ENCODE measurements at regions not wholly inside any gene's neighbourhood (a gene's known extent, or its start where the extent isn't known, plus 50 kb on each side); places are given as distances from the start of the nearest gene placed in this dataset.

DNA sequence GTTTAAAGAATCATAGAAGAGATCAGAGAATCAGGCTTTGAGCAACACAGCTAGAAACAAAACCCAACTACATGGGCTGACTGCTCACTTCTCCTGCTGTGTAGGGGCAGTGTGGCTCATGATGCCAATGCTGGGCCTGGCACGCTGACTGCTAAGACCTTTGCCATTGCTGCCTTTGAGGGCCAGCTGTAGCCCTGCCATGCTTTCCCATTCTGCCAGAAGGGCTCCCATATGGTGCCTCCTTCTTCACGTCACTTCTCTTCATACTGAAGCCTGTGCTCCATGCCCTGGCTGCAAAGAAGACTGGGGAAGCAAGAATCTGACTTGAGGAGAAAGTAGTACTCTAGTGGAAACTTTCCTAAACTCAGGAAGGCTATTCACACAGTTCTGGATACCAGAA is 232.9 kb downstream of the UTP18 start:
- H3K4me3 ChIP-seq (ENCODE audit: low read depth, low read length) = no peak overlapping the region
- TF ChIP-seq, protein P1, sequence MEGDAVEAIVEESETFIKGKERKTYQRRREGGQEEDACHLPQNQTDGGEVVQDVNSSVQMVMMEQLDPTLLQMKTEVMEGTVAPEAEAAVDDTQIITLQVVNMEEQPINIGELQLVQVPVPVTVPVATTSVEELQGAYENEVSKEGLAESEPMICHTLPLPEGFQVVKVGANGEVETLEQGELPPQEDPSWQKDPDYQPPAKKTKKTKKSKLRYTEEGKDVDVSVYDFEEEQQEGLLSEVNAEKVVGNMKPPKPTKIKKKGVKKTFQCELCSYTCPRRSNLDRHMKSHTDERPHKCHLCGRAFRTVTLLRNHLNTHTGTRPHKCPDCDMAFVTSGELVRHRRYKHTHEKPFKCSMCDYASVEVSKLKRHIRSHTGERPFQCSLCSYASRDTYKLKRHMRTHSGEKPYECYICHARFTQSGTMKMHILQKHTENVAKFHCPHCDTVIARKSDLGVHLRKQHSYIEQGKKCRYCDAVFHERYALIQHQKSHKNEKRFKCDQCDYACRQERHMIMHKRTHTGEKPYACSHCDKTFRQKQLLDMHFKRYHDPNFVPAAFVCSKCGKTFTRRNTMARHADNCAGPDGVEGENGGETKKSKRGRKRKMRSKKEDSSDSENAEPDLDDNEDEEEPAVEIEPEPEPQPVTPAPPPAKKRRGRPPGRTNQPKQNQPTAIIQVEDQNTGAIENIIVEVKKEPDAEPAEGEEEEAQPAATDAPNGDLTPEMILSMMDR (IDR thresholded peaks at IDR 0.05; ENCODE audit: insufficient read depth, low read depth, low read length, missing control alignments) = no peak
- DNase-seq (ENCODE audit: low read depth) = no peak

DNA sequence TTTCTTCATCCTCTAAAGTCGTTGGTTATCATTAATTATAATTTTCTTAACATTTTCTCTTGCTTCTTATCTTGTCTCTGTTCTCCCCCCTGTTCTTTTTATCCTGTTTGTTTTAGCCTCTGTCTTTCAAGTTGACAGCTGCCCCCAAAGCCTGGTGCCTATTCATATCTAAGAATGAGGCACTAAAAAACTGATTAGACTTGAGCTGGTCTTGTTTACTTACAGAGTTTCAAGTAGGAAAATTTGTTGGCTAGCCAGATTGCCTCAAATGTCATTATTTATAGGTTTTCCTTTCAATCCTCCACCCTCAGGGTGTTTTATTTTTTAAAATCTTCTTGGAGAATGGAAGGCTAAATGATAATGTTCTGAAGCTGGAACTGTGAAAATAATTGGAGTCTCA is 236.0 kb downstream of the UTP18 start:
- TF ChIP-seq, protein P1 (IDR thresholded peaks at IDR 0.05; ENCODE audit: insufficient read depth, low read depth, low read length, missing control alignments) = no peak
- no peak for DNase-seq (ENCODE audit: low read depth)
- H3K4me3 ChIP-seq (ENCODE audit: low read depth, low read length) = no peak overlapping the region

GRCh38 chr17:51499897-51500296 is 239.6 kb downstream of the UTP18 start:
- no peak for DNase-seq (ENCODE audit: low read depth)
- TF ChIP-seq, protein P1 (IDR thresholded peaks at IDR 0.05; ENCODE audit: insufficient read depth, low read depth, low read length, missing control alignments) = no peak
- H3K4me3 ChIP-seq (ENCODE audit: low read depth, low read length) = no peak overlapping the region

GRCh38 chr17:51500454-51500853 is 240.1 kb downstream of the UTP18 start:
- TF ChIP-seq, protein P1 (IDR thresholded peaks at IDR 0.05; ENCODE audit: insufficient read depth, low read depth, low read length, missing control alignments) = no peak
- no peak overlapping the region for H3K4me3 ChIP-seq (ENCODE audit: low read depth, low read length)
- DNase-seq (ENCODE audit: low read depth) = no peak

- no peak overlapping the region for H3K4me3 ChIP-seq (ENCODE audit: low read depth, low read length)
- DNase-seq (ENCODE audit: low read depth) = no peak
- TF ChIP-seq, protein P1 (IDR thresholded peaks at IDR 0.05; ENCODE audit: insufficient read depth, low read depth, low read length, missing control alignments) = no peak
Observed at GRCh38 chr17:51505450-51505849, 245.1 kb downstream of the UTP18 start.

GRCh38 chr17:51507444-51507843 is 247.1 kb downstream of the UTP18 start:
- H3K4me3 ChIP-seq (ENCODE audit: low read depth, low read length) = no peak overlapping the region
- no peak for DNase-seq (ENCODE audit: low read depth)

DNA sequence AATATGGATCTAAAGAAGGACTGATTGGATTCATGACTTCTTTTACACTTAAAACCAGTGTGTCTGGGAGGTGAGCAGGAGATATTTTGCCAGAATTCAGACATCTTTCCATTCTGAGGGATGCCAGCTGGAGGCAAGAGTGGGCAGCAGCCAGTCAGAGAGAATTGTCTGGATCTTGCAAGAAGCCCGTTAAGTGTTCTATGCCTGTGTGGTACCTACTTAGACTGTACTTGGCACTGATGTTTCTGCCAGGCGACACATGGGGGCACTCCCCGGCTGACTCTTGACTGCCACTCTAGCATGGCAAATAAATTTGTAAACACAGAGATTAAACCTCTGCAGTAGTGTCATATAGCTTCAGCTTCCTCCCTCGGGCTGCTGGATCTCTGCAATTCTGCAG is 247.7 kb downstream of the UTP18 start:
- no peak for DNase-seq (ENCODE audit: low read depth)
- H3K4me3 ChIP-seq (ENCODE audit: low read depth, low read length) = no peak overlapping the region
- TF ChIP-seq, protein P1 (IDR thresholded peaks at IDR 0.05; ENCODE audit: insufficient read depth, low read depth, low read length, missing control alignments) = no peak

More at GRCh38 chr17:51507444-51507843, 247.1 kb downstream of the UTP18 start:
- TF ChIP-seq, protein P1 (IDR thresholded peaks at IDR 0.05; ENCODE audit: insufficient read depth, low read depth, low read length, missing control alignments) = no peak
